WTC11 (cell line): ENCODE measurements at regions not wholly inside any gene's neighbourhood (a gene's known extent, or its start where the extent isn't known, plus 50 kb on each side); places are given as distances from the start of the nearest gene placed in this dataset.

ENCODE experiments used
- ATAC-seq: fragments of 200-7000 bp; cut with Tn5 transposase; 2 replicates; pipeline ENCODE4 v1.10.0; 2021; ENCODE audit warnings: mild to moderate bottlenecking, moderate library complexity
- CTCF ChIA-PET: fragments of 300-600 bp; sonication (Branson Sonifier 250); formaldehyde crosslinking; loops from one replicate; lab custom pipeline; 2021; ENCODE audit warnings: antibody characterized with exemption; lab: Charles Lee
- POLR2A ChIA-PET: fragments of 350-600 bp; sonication (Branson Sonifier 250); formaldehyde crosslinking; loops from one replicate; lab custom pipeline; 2021; ENCODE audit warnings: antibody characterized with exemption; lab: Charles Lee
- DNase-seq: peaks from one replicate; pipeline ENCODE4 v3.0.0; 2021; ENCODE audit warnings: low spot score
- H3K27ac Mint-ChIP-seq: 2 replicates; pipeline ENCODE4 v1.8.0; 2021; ENCODE audit warnings: mixed read lengths
- H3K27me3 Mint-ChIP-seq: 2 replicates; pipeline ENCODE4 v1.8.0; 2021; ENCODE audit warnings: low read depth, mild to moderate bottlenecking, moderate library complexity, mixed read lengths
- H3K36me3 Mint-ChIP-seq: 2 replicates; pipeline ENCODE4 v1.8.0; 2021; ENCODE audit warnings: mixed read lengths
- H3K4me1 Mint-ChIP-seq: 2 replicates; pipeline ENCODE4 v1.8.0; 2022; ENCODE audit warnings: mixed read lengths
- H3K4me3 Mint-ChIP-seq: 2 replicates; pipeline ENCODE4 v1.8.0; 2021; ENCODE audit warnings: mild to moderate bottlenecking, moderate library complexity, mixed read lengths
- H3K9me3 Mint-ChIP-seq: 2 replicates; pipeline ENCODE4 v1.8.0; 2021; ENCODE audit warnings: mixed read lengths
- AR ChIP-seq: fragments of 250-450 bp; sonication (Bioruptor Pico); IDR thresholded peaks from 2 replicates; pipeline ENCODE4 v1.9.0; 2021; ENCODE audit warnings: mild to moderate bottlenecking
- ATF1 ChIP-seq: sonication (generic); formaldehyde crosslinking; IDR thresholded peaks from 2 replicates; pipeline ENCODE4 v1.8.1; 2023; ENCODE audit warnings: mild to moderate bottlenecking, moderate library complexity, missing genetic modification reagents
- CREM ChIP-seq: sonication (generic); formaldehyde crosslinking; IDR thresholded peaks from 2 replicates; pipeline ENCODE4 v1.8.1; 2022; ENCODE audit warnings: mild to moderate bottlenecking, missing genetic modification reagents, moderate library complexity
- EMX1 ChIP-seq: fragments of 250-450 bp; sonication (Bioruptor Pico); IDR thresholded peaks from 2 replicates; pipeline ENCODE4 v1.8.0; 2021; ENCODE audit warnings: mild to moderate bottlenecking
- ETV6 ChIP-seq: sonication (generic); formaldehyde crosslinking; IDR thresholded peaks from 2 replicates; pipeline ENCODE4 v1.8.1; 2022; ENCODE audit warnings: mild to moderate bottlenecking, missing genetic modification reagents
- GRHL2 ChIP-seq: fragments of 250-450 bp; sonication (Bioruptor Pico); IDR thresholded peaks from 2 replicates; pipeline ENCODE4 v1.8.0; 2022; ENCODE audit warnings: mild to moderate bottlenecking, moderate library complexity; ENCODE audit not compliant: insufficient replicate concordance, severe bottlenecking
- GTF2I ChIP-seq: fragments of 250-450 bp; sonication (Bioruptor Pico); conservative IDR thresholded peaks from 2 replicates; pipeline ENCODE4 v1.4.0; 2021; ENCODE audit warnings: mild to moderate bottlenecking
- HMGXB4 ChIP-seq: sonication (generic); formaldehyde crosslinking; IDR thresholded peaks from 2 replicates; pipeline ENCODE4 v1.8.1; 2023; ENCODE audit warnings: mild to moderate bottlenecking, moderate library complexity, missing genetic modification reagents
- IRF2 ChIP-seq: sonication (generic); formaldehyde crosslinking; IDR thresholded peaks from 2 replicates; pipeline ENCODE4 v1.8.0; 2022; ENCODE audit warnings: low read depth, missing genetic modification reagents, borderline replicate concordance
- MXD4 ChIP-seq: fragments of 250-450 bp; sonication (Bioruptor Pico); IDR thresholded peaks from 2 replicates; pipeline ENCODE4 v1.8.0; 2021; ENCODE audit warnings: mild to moderate bottlenecking, moderate library complexity, borderline replicate concordance
- MYBL2 ChIP-seq: sonication (generic); formaldehyde crosslinking; IDR thresholded peaks from 2 replicates; pipeline ENCODE4 v1.8.1; 2023; ENCODE audit warnings: mild to moderate bottlenecking, moderate library complexity, missing genetic modification reagents
- NFE2L1 ChIP-seq: sonication (generic); formaldehyde crosslinking; IDR thresholded peaks from 2 replicates; pipeline ENCODE4 v1.8.1; 2023; ENCODE audit warnings: missing genetic modification reagents
- OVOL2 ChIP-seq: fragments of 250-450 bp; sonication (Bioruptor Pico); IDR thresholded peaks from 2 replicates; pipeline ENCODE4 v1.9.0; 2021; ENCODE audit warnings: mild to moderate bottlenecking, borderline replicate concordance
- PRRX2 ChIP-seq: fragments of 250-450 bp; sonication (Bioruptor Pico); IDR thresholded peaks from 2 replicates; pipeline ENCODE4 v1.8.0; 2021; ENCODE audit warnings: mild to moderate bottlenecking
- RELA ChIP-seq: sonication (generic); formaldehyde crosslinking; IDR thresholded peaks from 2 replicates; pipeline ENCODE4 v1.8.1; 2022; ENCODE audit warnings: missing genetic modification reagents, mild to moderate bottlenecking, borderline replicate concordance
- TCF7 ChIP-seq: sonication (generic); formaldehyde crosslinking; IDR thresholded peaks from 2 replicates; pipeline ENCODE4 v1.8.0; 2022; ENCODE audit warnings: mild to moderate bottlenecking, low read depth, missing genetic modification reagents, moderate library complexity
- TEAD4 ChIP-seq: sonication (generic); formaldehyde crosslinking; IDR thresholded peaks from 2 replicates; pipeline ENCODE4 v1.8.0; 2022; ENCODE audit warnings: mild to moderate bottlenecking, missing genetic modification reagents
- ZBTB21 ChIP-seq: sonication (generic); formaldehyde crosslinking; IDR thresholded peaks from 2 replicates; pipeline ENCODE4 v1.8.1; 2023; ENCODE audit warnings: mild to moderate bottlenecking, missing genetic modification reagents, borderline replicate concordance
- ZNF219 ChIP-seq: sonication (generic); formaldehyde crosslinking; IDR thresholded peaks from 2 replicates; pipeline ENCODE4 v1.8.0; 2023; ENCODE audit warnings: missing genetic modification reagents, mild to moderate bottlenecking, borderline replicate concordance
- ZNF232 ChIP-seq: sonication (generic); formaldehyde crosslinking; IDR thresholded peaks from 2 replicates; pipeline ENCODE4 v1.8.0; 2022; ENCODE audit warnings: mild to moderate bottlenecking, missing genetic modification reagents
- ZNF317 ChIP-seq: sonication (generic); formaldehyde crosslinking; IDR thresholded peaks from 2 replicates; pipeline ENCODE4 v1.8.1; 2023; ENCODE audit warnings: low read depth, mild to moderate bottlenecking, moderate library complexity, missing genetic modification reagents, borderline replicate concordance
- ZNF396 ChIP-seq: fragments of 250-450 bp; sonication (Bioruptor Pico); IDR thresholded peaks from 2 replicates; pipeline ENCODE4 v1.8.0; 2021; ENCODE audit warnings: mild to moderate bottlenecking, moderate library complexity, borderline replicate concordance
- ZNF423 ChIP-seq: fragments of 250-450 bp; sonication (Bioruptor Pico); IDR thresholded peaks from 2 replicates; pipeline ENCODE4 v2.1.2; 2022; ENCODE audit warnings: mild to moderate bottlenecking, moderate library complexity
- ZNF425 ChIP-seq: fragments of 250-450 bp; sonication (Bioruptor Pico); conservative IDR thresholded peaks from 2 replicates; pipeline ENCODE4 v1.9.0; 2021; ENCODE audit warnings: mild to moderate bottlenecking
- ZSCAN18 ChIP-seq: fragments of 250-450 bp; sonication (Bioruptor Pico); IDR thresholded peaks from 2 replicates; pipeline ENCODE4 v2.1.2; 2022; ENCODE audit warnings: mild to moderate bottlenecking, moderate library complexity
- TF ChIP-seq, protein P1 (sequence below): sonication (generic); formaldehyde crosslinking; IDR thresholded peaks from 2 replicates; pipeline ENCODE4 v1.8.1; 2023; ENCODE audit warnings: mild to moderate bottlenecking, missing genetic modification reagents, moderate library complexity

GRCh38 chr4:179123084-179123483 is 1680.8 kb upstream of the AGA start:
- Mint-ChIP-seq H3K4me1 (peaks cover 26% of the 10 kb centered on the region), H3K9me3 (no peaks in the 10 kb centered on the region), H3K4me3 (no peak overlapping the region), H3K27ac (no peak overlapping the region), H3K36me3 (no peaks in the 10 kb centered on the region), H3K27me3 (no peaks in the 10 kb centered on the region)
- ATAC-seq (no peak), DNase-seq (no peak)
- POLR2A ChIA-PET = no interaction called here
- CTCF ChIA-PET = no interaction called here
- TF ChIP-seq ZNF232 (CRISPR knock-in tag) (no peak), ZBTB21 (CRISPR knock-in tag) (no peak), ZNF219 (no peak), CREM (CRISPR knock-in tag) (no peak), ZNF317 (no peak), HMGXB4 (CRISPR knock-in tag) (no peak), AR (CRISPR knock-in tag) (no peak), IRF2 (CRISPR knock-in tag) (no peak), MXD4 (CRISPR knock-in tag) (no peak), TEAD4 (CRISPR knock-in tag) (no peak), NFE2L1 (CRISPR knock-in tag) (no peak), MYBL2 (no peak), ZNF425 (no peak)
- TF ChIP-seq, protein P1, sequence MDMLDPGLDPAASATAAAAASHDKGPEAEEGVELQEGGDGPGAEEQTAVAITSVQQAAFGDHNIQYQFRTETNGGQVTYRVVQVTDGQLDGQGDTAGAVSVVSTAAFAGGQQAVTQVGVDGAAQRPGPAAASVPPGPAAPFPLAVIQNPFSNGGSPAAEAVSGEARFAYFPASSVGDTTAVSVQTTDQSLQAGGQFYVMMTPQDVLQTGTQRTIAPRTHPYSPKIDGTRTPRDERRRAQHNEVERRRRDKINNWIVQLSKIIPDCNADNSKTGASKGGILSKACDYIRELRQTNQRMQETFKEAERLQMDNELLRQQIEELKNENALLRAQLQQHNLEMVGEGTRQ = no peak

DNA sequence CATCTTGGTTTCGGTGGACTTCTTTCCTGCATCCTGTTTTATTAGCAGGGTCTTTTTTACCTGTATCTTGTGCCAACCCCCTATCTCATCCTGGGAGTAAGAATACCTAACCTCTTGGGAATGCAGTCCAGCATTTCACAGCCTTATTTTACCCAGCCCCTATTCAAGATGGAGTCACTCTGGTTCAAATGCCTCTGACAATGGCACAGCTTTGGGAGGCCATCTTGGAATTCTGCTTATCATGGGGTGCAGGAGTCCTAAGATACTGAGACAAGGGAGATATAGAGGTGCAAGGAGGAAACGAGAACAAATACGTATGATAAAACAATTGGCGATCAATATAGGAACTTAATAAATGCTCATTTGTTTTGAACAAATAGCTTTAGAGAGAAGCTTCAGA is 1682.2 kb upstream of the AGA start:
- H3K4me3 Mint-ChIP-seq = no peak overlapping the region
- no peaks in the 10 kb centered on the region for H3K27me3 Mint-ChIP-seq
- no peaks in the 10 kb centered on the region for H3K9me3 Mint-ChIP-seq
- no peaks in the 10 kb centered on the region for H3K36me3 Mint-ChIP-seq
- DNase-seq (no peak), ATAC-seq (no peak)
- H3K27ac Mint-ChIP-seq = peak overlapping the region; percentile 93
- POLR2A ChIA-PET = no interaction called here
- CTCF ChIA-PET = interaction anchor here (0.6 kb wide), 1 partner anchor 907 kb away, joined by 6 read pairs; no protein-coding TSS in a partner anchor
- H3K4me1 Mint-ChIP-seq = peaks cover 26% of the 10 kb centered on the region
- no peak for TF ChIP-seq ETV6 (CRISPR knock-in tag)
- 0 out of 2 replicates have a peak, but pooled peaks have one; percentile 79 for TF ChIP-seq EMX1
- TF ChIP-seq TCF7 (CRISPR knock-in tag) = no peak
- peak; percentile 98 for TF ChIP-seq MXD4 (CRISPR knock-in tag)
- no peak for TF ChIP-seq RELA
- TF ChIP-seq AR (CRISPR knock-in tag) = peak; percentile 78; the same call in 1 of the 2 replicates
- peak; percentile 81 for TF ChIP-seq ZNF423
- TF ChIP-seq ATF1 (CRISPR knock-in tag) = no peak
- TF ChIP-seq PRRX2 (CRISPR knock-in tag) = peak; percentile 79; the same call in 1 of the 2 replicates
- TF ChIP-seq GRHL2 (CRISPR knock-in tag) = no peak
- peak; percentile 97 for TF ChIP-seq ZNF396
- TF ChIP-seq GTF2I (CRISPR knock-in tag) = no peak
- peak; percentile 99 for TF ChIP-seq ZSCAN18
- TF ChIP-seq OVOL2 (CRISPR knock-in tag) = no peak
